CD4-positive, alpha-beta T cell (primary cell): ENCODE measurements at regions not wholly inside any gene's neighbourhood (a gene's known extent, or its start where the extent isn't known, plus 50 kb on each side); places are given as distances from the start of the nearest gene placed in this dataset.

Experiments used
- ATAC-seq: fragments of 200-7000 bp; cut with Tn5 transposase; one replicate; pipeline ENCODE4 v1.10.0; 2022; ENCODE audit warnings: mild to moderate bottlenecking; ENCODE audit not compliant: poor library complexity
- CTCF ChIA-PET: fragments of 350-600 bp; sonication (Branson Sonifier 250); formaldehyde crosslinking; loops from one replicate; lab custom pipeline; 2021; ENCODE audit warnings: antibody characterized with exemption, inconsistent platforms; lab: Charles Lee
- POLR2A ChIA-PET: fragments of 350-600 bp; sonication (Branson Sonifier 250); formaldehyde crosslinking; loops from one replicate; lab custom pipeline; 2021; ENCODE audit warnings: antibody characterized with exemption, inconsistent platforms; lab: Charles Lee
- DNase-seq, 14 experiments: peaks; one replicate each; pipeline ENCODE4 v3.0.0-alpha.2; 2013 to 2020; ENCODE audit warnings: mixed read lengths in 2 of 14
- H3K27ac ChIP-seq, 2 donors: one replicate each; pipeline versions ENCODE4 v1.5.1 to v1.7.0; 2013; ENCODE audit warnings: low read length in 2 of 2, low read depth in 1 of 2, mild to moderate bottlenecking in 1 of 2
- H3K27me3 ChIP-seq, 2 experiments: 1 replicate in 1 of 2; 2 replicates in 1 of 2; pipeline versions ENCODE4 v1.6.1 to v1.7.0; 2013; ENCODE audit warnings: low read length in 2 of 2, control low read depth in 1 of 2, mild to moderate bottlenecking in 1 of 2, moderate library complexity in 1 of 2; ENCODE audit not compliant: insufficient read depth in 2 of 2, control insufficient read depth in 1 of 2
- H3K36me3 ChIP-seq: one replicate; pipeline ENCODE4 v1.6.1; 2013; ENCODE audit warnings: low read length, control low read depth; ENCODE audit not compliant: insufficient read depth
- H3K4me1 ChIP-seq: one replicate; pipeline ENCODE4 v1.6.1; 2013; ENCODE audit warnings: low read length, control low read depth; ENCODE audit not compliant: insufficient read depth
- H3K4me3 ChIP-seq: one replicate; pipeline ENCODE4 v1.5.1; 2013; ENCODE audit warnings: mild to moderate bottlenecking, low read length, moderate library complexity
- H3K9me3 ChIP-seq, 2 experiments: 1 replicate in 1 of 2; 2 replicates in 1 of 2; pipeline versions ENCODE4 v1.6.1 to v1.7.0; 2013; ENCODE audit warnings: low read length in 2 of 2, mild to moderate bottlenecking in 2 of 2, control low read depth in 1 of 2, moderate library complexity in 1 of 2; ENCODE audit not compliant: control insufficient read depth in 1 of 2, insufficient read depth in 1 of 2
- H3K27ac Mint-ChIP-seq: one replicate; pipeline ENCODE4 v1.8.0; 2020; ENCODE audit warnings: mixed read lengths
- H3K27me3 Mint-ChIP-seq: one replicate; pipeline ENCODE4 v1.8.0; 2021; ENCODE audit warnings: mixed read lengths
- H3K36me3 Mint-ChIP-seq: one replicate; pipeline ENCODE4 v1.8.0; 2021; ENCODE audit warnings: low read depth, mixed read lengths
- H3K4me1 Mint-ChIP-seq: one replicate; pipeline ENCODE4 v1.8.0; 2021; ENCODE audit warnings: low read depth, mixed read lengths
- H3K4me3 Mint-ChIP-seq: one replicate; pipeline ENCODE4 v1.8.0; 2020; ENCODE audit warnings: mild to moderate bottlenecking, mixed read lengths
- H3K9me3 Mint-ChIP-seq: one replicate; pipeline ENCODE4 v1.8.0; 2020; ENCODE audit warnings: mixed read lengths
- CTCF ChIP-seq: fragments of 200-600 bp; IDR thresholded peaks from one replicate; pipeline ENCODE4 v1.8.0; 2022; ENCODE audit warnings: antibody characterized with exemption, mild to moderate bottlenecking
- intact Hi-C, 2 experiments: fragments of 100-400 bp; cut with DNase I in 1 of 2; cut with micrococcal nuclease in 1 of 2; formaldehyde crosslinking; loops; one replicate each; pipeline versions ENCODE4 v1.15.1 to v1.9.0; 2023 to 2025; cut with DNase I, micrococcal nuclease

- H3K27me3 Mint-ChIP-seq = no peaks in the 10 kb centered on the region
- H3K9me3 Mint-ChIP-seq = no peaks in the 10 kb centered on the region
These were observed 549.0 kb downstream of the KCNT2 start for GRCh38 chr1:196059210-196059609.

GRCh38 chr1:196056966-196057365, 551.3 kb downstream of the KCNT2 start:
- ChIA-PET CTCF (no interaction called here), POLR2A (no interaction called here)
- no peak overlapping the region for H3K4me3 Mint-ChIP-seq
- Histone ChIP-seq H3K9me3 (no peaks in the 10 kb centered on the region), H3K36me3 (no peaks in the 10 kb centered on the region), H3K4me3 (no peak overlapping the region), H3K27me3 (no peaks in the 10 kb centered on the region), H3K4me1 (no peaks in the 10 kb centered on the region), H3K27ac (no peak overlapping the region)
- no peaks in the 10 kb centered on the region for H3K36me3 Mint-ChIP-seq
- TF ChIP-seq CTCF = no peak
- H3K27ac Mint-ChIP-seq = no peak overlapping the region
- no peak for ATAC-seq
- no peaks in the 10 kb centered on the region for H3K9me3 Mint-ChIP-seq
- intact Hi-C loops = no loop called here
- no peak for DNase-seq
- no peaks in the 10 kb centered on the region for H3K4me1 Mint-ChIP-seq
- no peaks in the 10 kb centered on the region for H3K27me3 Mint-ChIP-seq

More at GRCh38 chr1:196059210-196059609, 549.0 kb downstream of the KCNT2 start:
- ChIA-PET CTCF (no interaction called here), POLR2A (no interaction called here)
- no peaks in the 10 kb centered on the region for H3K36me3 Mint-ChIP-seq
- intact Hi-C loops = no loop called here
- Histone ChIP-seq H3K27ac (no peak overlapping the region), H3K4me1 (no peaks in the 10 kb centered on the region), H3K9me3 (peaks cover 0 to 3% of the 10 kb centered on the region in 2 experiments), H3K27me3 (no peaks in the 10 kb centered on the region), H3K4me3 (no peak overlapping the region), H3K36me3 (no peaks in the 10 kb centered on the region)
- DNase-seq (no peak), ATAC-seq (no peak)
- no peaks in the 10 kb centered on the region for H3K4me1 Mint-ChIP-seq
- no peak overlapping the region for H3K4me3 Mint-ChIP-seq
- no peak for TF ChIP-seq CTCF
- no peak overlapping the region for H3K27ac Mint-ChIP-seq

- H3K36me3 ChIP-seq = no peaks in the 10 kb centered on the region
- H3K36me3 Mint-ChIP-seq = no peaks in the 10 kb centered on the region
- no peak overlapping the region for H3K27ac ChIP-seq
- H3K27ac Mint-ChIP-seq = no peak overlapping the region
- ATAC-seq (no peak), DNase-seq (no peak)
- no peak overlapping the region for H3K4me3 ChIP-seq
- H3K9me3 Mint-ChIP-seq = no peaks in the 10 kb centered on the region
- no peak overlapping the region for H3K4me3 Mint-ChIP-seq
- no peaks in the 10 kb centered on the region for H3K4me1 ChIP-seq
- ChIA-PET CTCF (no interaction called here), POLR2A (no interaction called here)
- H3K9me3 ChIP-seq = no peaks in the 10 kb centered on the region
- intact Hi-C loops = no loop called here
- H3K27me3 Mint-ChIP-seq = no peaks in the 10 kb centered on the region
- H3K4me1 Mint-ChIP-seq = no peaks in the 10 kb centered on the region
- TF ChIP-seq CTCF = no peak
- no peaks in the 10 kb centered on the region for H3K27me3 ChIP-seq
These were observed 558.8 kb downstream of the KCNT2 start for GRCh38 chr1:196049407-196049806.
